Activated naive CD4-positive, alpha-beta T cell (primary cell): ENCODE measurements at regions not wholly inside any gene's neighbourhood (a gene's known extent, or its start where the extent isn't known, plus 50 kb on each side); places are given as distances from the start of the nearest gene placed in this dataset.
"Not testable (repeated sequence)": the region's sequence is repeated elsewhere in the genome, so short reads cannot be mapped to it uniquely, and the experiment has no call there.

Source experiments
- DNase-seq, 4 experiments: peaks; one replicate each; lab custom pipeline; 2025; lab: John Stamatoyannopoulos, UW

GRCh38 chr1:30378991-30379581, 344.3 kb downstream of the MATN1 start:
- no peak for DNase-seq

- no peak for DNase-seq
Observed at GRCh38 chr1:30378003-30378596, 345.3 kb downstream of the MATN1 start.

- no peak for DNase-seq
Observed at GRCh38 chr1:30377230-30378002, 346.0 kb downstream of the MATN1 start.

- no peak for DNase-seq
Observed at GRCh38 chr1:30376054-30376697, 347.2 kb downstream of the MATN1 start.

- no peak for DNase-seq
Observed at GRCh38 chr1:30375156-30375555, 348.2 kb downstream of the MATN1 start.

GRCh38 chr1:30374400-30375070, 348.9 kb downstream of the MATN1 start:
- no peak for DNase-seq

GRCh38 chr1:30373471-30374399, 349.6 kb downstream of the MATN1 start:
- no peak for DNase-seq

- DNase-seq, result no peak
Observed at GRCh38 chr1:30372792-30373433, 350.5 kb downstream of the MATN1 start.

- DNase-seq, result no peak
Observed at GRCh38 chr1:30371888-30372791, 351.2 kb downstream of the MATN1 start.

GRCh38 chr1:30371179-30371788, 352.1 kb downstream of the MATN1 start:
- DNase-seq, result no peak

- DNase-seq, result no peak
Observed at GRCh38 chr1:30368651-30369240, 354.6 kb downstream of the MATN1 start.

GRCh38 chr1:30366911-30367310, 356.5 kb downstream of the MATN1 start:
- no peak for DNase-seq

- no peak for DNase-seq
Observed at GRCh38 chr1:30366199-30366598, 357.2 kb downstream of the MATN1 start.

GRCh38 chr1:30365596-30365995, 357.8 kb downstream of the MATN1 start:
- DNase-seq, result no peak

- DNase-seq, result no peak
Observed at GRCh38 chr1:30363031-30363430, 360.4 kb downstream of the MATN1 start.

- DNase-seq, result no peak
Observed at GRCh38 chr1:30362603-30362990, 360.8 kb downstream of the MATN1 start.

- not testable (repeated sequence) for DNase-seq
Observed at GRCh38 chr1:30361890-30362602, 361.3 kb downstream of the MATN1 start.

GRCh38 chr1:30360753-30361152, 362.6 kb downstream of the MATN1 start:
- no peak for DNase-seq
